ENCODE measurements at regions not wholly inside any gene's neighbourhood (a gene's known extent, or its start where the extent isn't known, plus 50 kb on each side); places are given as distances from the start of the nearest gene placed in this dataset.
A peak's percentile ranks its signal among the peaks of the same experiment; 100 is the strongest.

- DNase-seq, result no peak
These were observed 69.0 kb upstream of the SPANXN1 start for GRCh38 chrX:145178268-145178667.

- DNase-seq, result peak; percentile 0
These were observed 56.4 kb upstream of the SPANXN1 start for GRCh38 chrX:145190801-145191389.

Data from renal pelvis (tissue), 1 donor.